B cell (primary cell): ENCODE measurements at regions not wholly inside any gene's neighbourhood (a gene's known extent, or its start where the extent isn't known, plus 50 kb on each side); places are given as distances from the start of the nearest gene placed in this dataset.

ENCODE experiments used
- ATAC-seq: fragments of 200-7000 bp; cut with Tn5 transposase; one replicate; pipeline ENCODE4 v1.10.0; 2021; ENCODE audit warnings: low read depth, mild to moderate bottlenecking, moderate number of reproducible peaks, moderate library complexity
- CTCF ChIA-PET: fragments of 350-600 bp; sonication (Branson Sonifier 250); formaldehyde crosslinking; loops from one replicate; lab custom pipeline; 2021; ENCODE audit warnings: antibody characterized with exemption, inconsistent platforms; lab: Charles Lee
- POLR2A ChIA-PET: fragments of 350-600 bp; sonication (Branson Sonifier 250); formaldehyde crosslinking; loops from one replicate; lab custom pipeline; 2021; ENCODE audit warnings: antibody characterized with exemption; lab: Charles Lee
- DNase-seq: peaks from one replicate; pipeline ENCODE4 v3.0.0; 2013
- H2AFZ ChIP-seq: 2 replicates; pipeline ENCODE4 v1.6.1; 2012; ENCODE audit warnings: mild to moderate bottlenecking, low read depth, low read length; ENCODE audit not compliant: insufficient read depth, poor library complexity, severe bottlenecking
- H3K27ac ChIP-seq, 2 donors: 1 replicate in 1 of 2; 2 replicates in 1 of 2; pipeline ENCODE4 v1.5.1; 2012 to 2013; ENCODE audit warnings: low read length in 2 of 2, mild to moderate bottlenecking in 2 of 2, moderate library complexity in 1 of 2
- H3K27me3 ChIP-seq, 4 experiments: fragments of 200-600 bp in 1 of 4; sonication (generic) in 1 of 4; replicated peaks in 1 of 4; 1 replicate in 2 of 4; 2 replicates in 2 of 4; pipeline versions ENCODE4 v1.6.1 to v1.7.0; 2013 to 2016; ENCODE audit warnings: low read length in 3 of 4, mild to moderate bottlenecking in 2 of 4, mixed read lengths in 1 of 4, moderate library complexity in 1 of 4; ENCODE audit not compliant: insufficient read depth in 4 of 4, control insufficient read depth in 3 of 4; ENCODE audit errors: control extremely low read depth in 1 of 4
- H3K36me3 ChIP-seq, 2 experiments: replicated peaks in 1 of 2; 1 replicate in 1 of 2; 2 replicates in 1 of 2; pipeline versions ENCODE4 v1.6.1 to v1.7.1; 2013; ENCODE audit warnings: low read length in 1 of 2; ENCODE audit not compliant: insufficient read depth in 2 of 2, control insufficient read depth in 1 of 2; ENCODE audit errors: control extremely low read depth in 1 of 2, extremely low read depth in 1 of 2
- H3K4me1 ChIP-seq, 2 donors: fragments of 200-600 bp in 1 of 2; sonication (generic) in 1 of 2; 1 replicate in 1 of 2; 2 replicates in 1 of 2; pipeline versions ENCODE4 v1.5.1 to v1.6.1; 2013 to 2017; ENCODE audit warnings: low read length in 2 of 2; ENCODE audit not compliant: control insufficient read depth in 2 of 2, insufficient read depth in 2 of 2
- H3K4me2 ChIP-seq: replicated peaks from 2 replicates; pipeline ENCODE3; 2012; ENCODE audit warnings: mild to moderate bottlenecking, low read depth, low read length; ENCODE audit not compliant: poor library complexity, severe bottlenecking
- H3K4me3 ChIP-seq, 5 experiments: fragments of 200-600 bp in 1 of 5; sonication (generic) in 1 of 5; 1 replicate in 3 of 5; 2 replicates in 2 of 5; pipeline versions ENCODE4 v1.5.1 to v1.7.0; 2011 to 2016; ENCODE audit warnings: low read length in 4 of 5, mild to moderate bottlenecking in 4 of 5, low read depth in 2 of 5, control low read depth in 1 of 5, moderate library complexity in 1 of 5; ENCODE audit not compliant: insufficient read depth in 1 of 5; ENCODE audit errors: control extremely low read depth in 1 of 5, extremely low read depth in 1 of 5
- H3K79me2 ChIP-seq: fragments of 200-600 bp; sonication (generic); one replicate; pipeline ENCODE4 v1.6.0; 2016; ENCODE audit warnings: low read length; ENCODE audit not compliant: control insufficient read depth, insufficient read depth
- H3K9ac ChIP-seq: fragments of 200-600 bp; sonication (generic); 2 replicates; pipeline ENCODE4 v1.6.1; 2017; ENCODE audit warnings: mild to moderate bottlenecking, low read length, moderate library complexity
- H3K9me3 ChIP-seq, 3 donors: one replicate each; pipeline versions ENCODE4 v1.6.1 to v1.7.1; 2013; ENCODE audit warnings: low read length in 2 of 3; ENCODE audit not compliant: control insufficient read depth in 2 of 3, insufficient read depth in 1 of 3; ENCODE audit errors: control extremely low read depth in 1 of 3
- H4K20me1 ChIP-seq: 2 replicates; pipeline ENCODE4 v1.6.0; 2012; ENCODE audit warnings: mild to moderate bottlenecking, low read length; ENCODE audit not compliant: insufficient read depth, control insufficient read depth, poor library complexity, severe bottlenecking
- H3K27ac Mint-ChIP-seq: one replicate; pipeline ENCODE4 v1.8.0; 2021; ENCODE audit warnings: mixed read lengths
- H3K27me3 Mint-ChIP-seq: one replicate; pipeline ENCODE4 v1.8.0; 2021; ENCODE audit warnings: mixed read lengths
- H3K4me1 Mint-ChIP-seq: one replicate; pipeline ENCODE4 v1.8.0; 2021; ENCODE audit warnings: mixed read lengths
- H3K4me3 Mint-ChIP-seq: one replicate; pipeline ENCODE4 v1.8.0; 2021; ENCODE audit warnings: mixed read lengths
- H3K9me3 Mint-ChIP-seq: one replicate; pipeline ENCODE4 v1.8.0; 2022; ENCODE audit warnings: mixed read lengths; ENCODE audit not compliant: insufficient read depth
- CTCF ChIP-seq: fragments of 200-600 bp; IDR thresholded peaks from one replicate; pipeline ENCODE4 v1.8.0; 2022; ENCODE audit warnings: antibody characterized with exemption, mild to moderate bottlenecking
- EZH2 ChIP-seq: IDR thresholded peaks from 2 replicates; pipeline ENCODE4 v1.6.1; 2012; ENCODE audit warnings: borderline replicate concordance, low read depth, mild to moderate bottlenecking, moderate library complexity, low read length; ENCODE audit not compliant: insufficient read depth, poor library complexity, severe bottlenecking
- WGBS: methylation state at CpG from one replicate; pipeline ENCODE4 v1.1.5; 2013; ENCODE audit warnings: missing lambda C conversion rate; ENCODE audit not compliant: insufficient coverage; 5-methylcytosine and 5-hydroxymethylcytosine counted together
- intact Hi-C: fragments of 100-400 bp; cut with micrococcal nuclease; formaldehyde crosslinking; loops from one replicate; pipeline ENCODE4 v1.10.0; 2022

DNA sequence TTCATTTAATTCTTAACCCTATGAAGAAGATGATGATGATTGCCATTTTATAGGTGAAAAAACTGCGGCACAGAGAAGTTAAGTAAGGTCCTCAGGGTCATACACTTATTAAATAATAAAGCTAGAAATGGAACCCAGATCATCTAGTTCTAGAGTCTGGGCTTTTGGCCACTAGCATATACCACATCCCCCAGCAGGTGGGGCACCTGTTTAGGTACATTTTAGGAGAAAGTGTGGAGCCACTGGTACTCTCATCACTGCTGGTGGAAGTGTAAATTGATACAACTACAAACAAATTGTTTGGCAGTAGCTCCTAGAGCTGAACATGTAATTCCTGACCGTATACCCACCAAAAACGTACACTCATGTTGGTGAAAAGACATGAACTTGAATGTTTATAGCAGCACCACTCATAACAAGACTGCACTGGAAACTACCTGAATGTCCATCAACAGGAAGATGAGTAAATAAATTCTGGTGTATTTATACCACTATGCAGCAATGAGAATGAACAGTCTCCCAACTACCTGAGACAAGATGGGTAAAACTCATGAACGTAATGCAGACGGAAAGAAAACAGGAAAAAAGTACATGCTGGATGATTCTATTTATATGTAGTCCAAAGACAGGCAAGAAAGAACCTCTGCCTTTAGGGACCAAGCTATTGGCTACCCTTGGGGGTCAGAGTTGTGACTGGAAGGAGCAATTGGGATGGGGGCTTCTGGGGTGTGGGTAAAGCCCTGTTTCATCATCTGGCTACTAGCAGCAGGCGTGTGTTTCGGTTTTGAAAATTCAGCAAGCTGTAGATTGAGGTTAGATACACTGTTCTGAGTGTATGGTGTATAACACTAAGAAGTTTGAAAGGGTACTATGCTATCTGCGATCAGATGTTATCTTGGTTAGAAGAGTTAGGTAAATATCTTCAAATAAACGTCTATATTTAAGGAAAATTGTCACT is 72.3 kb upstream of the ADGRG2 start:
- ATAC-seq (no peak), DNase-seq (no peak)
- H3K36me3 ChIP-seq = no peaks in the 10 kb centered on the region
- peaks cover 0 to 2% (median 0%) of the 10 kb centered on the region in 3 donors for H3K9me3 ChIP-seq
- H3K4me1 ChIP-seq = no peaks in the 10 kb centered on the region
- ChIA-PET CTCF (no interaction called here), POLR2A (no interaction called here)
- no peaks in the 10 kb centered on the region for H3K9me3 Mint-ChIP-seq
- no peak for TF ChIP-seq EZH2
- no peak for TF ChIP-seq CTCF
- peaks cover 4% of the 10 kb centered on the region for H3K27me3 Mint-ChIP-seq
- WGBS = 44% methylated on average over 2 of the region's 9 CpGs
- H3K27me3 ChIP-seq = no peaks in the 10 kb centered on the region
- intact Hi-C loops = no loop called here
- H3K4me2 ChIP-seq = no peak overlapping the region
- H3K4me3 ChIP-seq = no peak overlapping the region
- H3K4me1 Mint-ChIP-seq = peaks cover 2% of the 10 kb centered on the region
- no peaks in the 10 kb centered on the region for H3K79me2 ChIP-seq
- no peak overlapping the region for H3K27ac ChIP-seq
- H4K20me1 ChIP-seq = no peaks in the 10 kb centered on the region
- no peak overlapping the region for H3K9ac ChIP-seq
- no peak overlapping the region for H3K27ac Mint-ChIP-seq
- no peak overlapping the region for H2AFZ ChIP-seq
- H3K4me3 Mint-ChIP-seq = no peak overlapping the region

DNA sequence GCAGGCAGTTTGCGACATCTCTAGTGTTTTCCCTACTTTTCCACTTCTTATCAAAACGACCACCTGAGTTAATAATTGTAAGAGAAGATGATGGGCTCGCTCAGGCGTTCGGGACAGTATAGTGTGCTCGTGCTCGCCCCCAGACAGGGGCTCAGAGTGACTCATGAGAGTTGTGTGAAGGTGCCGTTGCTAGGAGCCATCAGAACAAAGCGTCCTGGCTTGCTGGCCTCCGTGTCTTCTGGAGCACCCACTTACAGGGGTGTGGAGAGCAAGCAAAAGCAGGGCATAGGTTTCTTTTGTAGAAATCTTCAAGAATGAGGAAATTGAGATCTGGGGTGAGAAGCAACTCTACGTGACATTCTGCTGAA is 73.0 kb upstream of the ADGRG2 start:
- H3K4me3 ChIP-seq = no peak overlapping the region
- Mint-ChIP-seq H3K27me3 (peaks cover 4% of the 10 kb centered on the region), H3K27ac (no peak overlapping the region), H3K4me3 (no peak overlapping the region), H3K4me1 (peaks cover 2% of the 10 kb centered on the region), H3K9me3 (no peaks in the 10 kb centered on the region)
- CTCF ChIA-PET = no interaction called here
- H3K27ac ChIP-seq = no peak overlapping the region
- WGBS = 100% methylated on average over 5 of the region's 11 CpGs
- no peak for ATAC-seq
- no peaks in the 10 kb centered on the region for H4K20me1 ChIP-seq
- no peak overlapping the region for H3K9ac ChIP-seq
- no peaks in the 10 kb centered on the region for H3K27me3 ChIP-seq
- intact Hi-C loops = no loop called here
- H3K9me3 ChIP-seq = peaks cover 0 to 2% (median 0%) of the 10 kb centered on the region in 3 donors
- TF ChIP-seq CTCF (no peak), EZH2 (no peak)
- H3K79me2 ChIP-seq = no peaks in the 10 kb centered on the region
- no peak overlapping the region for H2AFZ ChIP-seq
- no peaks in the 10 kb centered on the region for H3K4me1 ChIP-seq
- H3K4me2 ChIP-seq = no peak overlapping the region
- no peak for DNase-seq
- POLR2A ChIA-PET = no interaction called here
- no peaks in the 10 kb centered on the region for H3K36me3 ChIP-seq
